ENCODE measurements at regions not wholly inside any gene's neighbourhood (a gene's known extent, or its start where the extent isn't known, plus 50 kb on each side); places are given as distances from the start of the nearest gene placed in this dataset.
"Not testable (repeated sequence)": the region's sequence is repeated elsewhere in the genome, so short reads cannot be mapped to it uniquely, and the experiment has no call there.

GRCh38 chr4:38387819-38388218 lies 276.2 kb upstream of the KLF3 start:
- no peak for DNase-seq (ENCODE audit: low read depth)
- no peak overlapping the region for H3K4me3 ChIP-seq (ENCODE audit: low read depth, low read length)
- no peak for TF ChIP-seq CTCF (IDR thresholded peaks at IDR 0.05; ENCODE audit: low read depth, low read length, missing control alignments)

- not testable (repeated sequence) for H3K4me3 ChIP-seq (ENCODE audit: low read depth, low read length); DNase-seq (ENCODE audit: low read depth)
Observed at GRCh38 chr4:38388907-38389306, 275.1 kb upstream of the KLF3 start.

GRCh38 chr4:38390969-38391545 lies 272.9 kb upstream of the KLF3 start:
- no peak overlapping the region for H3K4me3 ChIP-seq (ENCODE audit: low read depth, low read length)
- no peak for TF ChIP-seq CTCF (IDR thresholded peaks at IDR 0.05; ENCODE audit: low read depth, low read length, missing control alignments)
- no peak for DNase-seq (ENCODE audit: low read depth)

- no peak for DNase-seq (ENCODE audit: low read depth)
- no peak for TF ChIP-seq CTCF (IDR thresholded peaks at IDR 0.05; ENCODE audit: low read depth, low read length, missing control alignments)
- H3K4me3 ChIP-seq (ENCODE audit: low read depth, low read length) = no peak overlapping the region
Observed at GRCh38 chr4:38392223-38392855, 271.7 kb upstream of the KLF3 start.

- no peak for DNase-seq (ENCODE audit: low read depth)
Observed at GRCh38 chr4:38396091-38396490, 267.9 kb upstream of the KLF3 start.

GRCh38 chr4:38396845-38397547 lies 267.0 kb upstream of the KLF3 start:
- no peak for DNase-seq (ENCODE audit: low read depth)
- TF ChIP-seq CTCF (IDR thresholded peaks at IDR 0.05; ENCODE audit: low read depth, low read length, missing control alignments) = no peak
- no peak overlapping the region for H3K4me3 ChIP-seq (ENCODE audit: low read depth, low read length)

More at GRCh38 chr4:38396091-38396490, 267.9 kb upstream of the KLF3 start:
- TF ChIP-seq CTCF (IDR thresholded peaks at IDR 0.05; ENCODE audit: low read depth, low read length, missing control alignments) = no peak
- H3K4me3 ChIP-seq (ENCODE audit: low read depth, low read length) = no peak overlapping the region

- no peak for DNase-seq (ENCODE audit: low read depth)
- no peak overlapping the region for H3K4me3 ChIP-seq (ENCODE audit: low read depth, low read length)
- no peak for TF ChIP-seq CTCF (IDR thresholded peaks at IDR 0.05; ENCODE audit: low read depth, low read length, missing control alignments)
Observed at GRCh38 chr4:38400946-38401345, 263.1 kb upstream of the KLF3 start.
